C4-2B (cell line): ENCODE measurements at regions not wholly inside any gene's neighbourhood (a gene's known extent, or its start where the extent isn't known, plus 50 kb on each side); places are given as distances from the start of the nearest gene placed in this dataset.

Experiments used
- H3K27ac ChIP-seq: fragments of 450-650 bp; 2 replicates; pipeline ENCODE4 v1.5.1; 2017
- CTCF ChIP-seq: fragments of 450-650 bp; conservative IDR thresholded peaks from 2 replicates; pipeline ENCODE4 v1.5.1; 2017; ENCODE audit warnings: mild to moderate bottlenecking
- ZFX ChIP-seq: fragments of 450-650 bp; IDR thresholded peaks from 2 replicates; pipeline ENCODE4 v1.6.1; 2017

- no peak overlapping the region for H3K27ac ChIP-seq
- TF ChIP-seq ZFX (no peak), CTCF (no peak)
Observed at GRCh38 chr3:67196677-67197076, 198.6 kb downstream of the KBTBD8 start.

- no peak overlapping the region for H3K27ac ChIP-seq
- TF ChIP-seq ZFX (no peak), CTCF (no peak)
Observed at GRCh38 chr3:67198374-67198773, 200.3 kb downstream of the KBTBD8 start.

GRCh38 chr3:67200618-67201017, 202.5 kb downstream of the KBTBD8 start:
- H3K27ac ChIP-seq: no peak overlapping the region
- TF ChIP-seq ZFX (no peak), CTCF (no peak)

- no peak overlapping the region for H3K27ac ChIP-seq
- no peak for TF ChIP-seq CTCF
- no peak for TF ChIP-seq ZFX
Observed at GRCh38 chr3:67201026-67201425, 202.9 kb downstream of the KBTBD8 start.

GRCh38 chr3:67202053-67202452, 203.9 kb downstream of the KBTBD8 start:
- TF ChIP-seq CTCF: no peak
- no peak for TF ChIP-seq ZFX
- H3K27ac ChIP-seq: no peak overlapping the region

- TF ChIP-seq CTCF: no peak
- no peak for TF ChIP-seq ZFX
- no peak overlapping the region for H3K27ac ChIP-seq
Observed at GRCh38 chr3:67204951-67205350, 206.8 kb downstream of the KBTBD8 start.

GRCh38 chr3:67215690-67216089, 217.6 kb downstream of the KBTBD8 start:
- H3K27ac ChIP-seq: no peak overlapping the region
- TF ChIP-seq ZFX: no peak
- TF ChIP-seq CTCF: no peak
